ENCODE measurements at regions not wholly inside any gene's neighbourhood (a gene's known extent, or its start where the extent isn't known, plus 50 kb on each side); places are given as distances from the start of the nearest gene placed in this dataset.

DNA sequence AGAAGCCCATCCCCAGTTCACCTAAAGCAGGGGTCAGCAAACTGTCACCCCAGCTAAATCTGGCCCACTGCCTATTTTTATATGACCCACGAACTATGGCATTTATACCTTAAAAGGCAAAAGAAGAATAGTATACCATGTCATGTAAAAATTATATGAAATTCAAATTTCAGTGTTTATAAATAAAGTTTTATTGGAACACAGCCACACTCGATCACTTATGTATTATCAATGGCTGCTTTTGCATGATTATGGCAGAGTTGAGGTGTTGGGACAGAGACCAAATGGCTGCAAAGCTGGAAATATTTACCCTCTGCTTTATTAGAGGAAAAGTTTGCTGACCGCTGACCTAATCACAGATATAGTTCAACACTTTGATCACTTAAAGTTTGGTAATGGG, 59.2 kb upstream of the GATB start:
- DNase-seq (ENCODE audit: low read depth): no peak
- no peak overlapping the region for H3K4me3 ChIP-seq (ENCODE audit: low read length)
- TF ChIP-seq, protein P1, sequence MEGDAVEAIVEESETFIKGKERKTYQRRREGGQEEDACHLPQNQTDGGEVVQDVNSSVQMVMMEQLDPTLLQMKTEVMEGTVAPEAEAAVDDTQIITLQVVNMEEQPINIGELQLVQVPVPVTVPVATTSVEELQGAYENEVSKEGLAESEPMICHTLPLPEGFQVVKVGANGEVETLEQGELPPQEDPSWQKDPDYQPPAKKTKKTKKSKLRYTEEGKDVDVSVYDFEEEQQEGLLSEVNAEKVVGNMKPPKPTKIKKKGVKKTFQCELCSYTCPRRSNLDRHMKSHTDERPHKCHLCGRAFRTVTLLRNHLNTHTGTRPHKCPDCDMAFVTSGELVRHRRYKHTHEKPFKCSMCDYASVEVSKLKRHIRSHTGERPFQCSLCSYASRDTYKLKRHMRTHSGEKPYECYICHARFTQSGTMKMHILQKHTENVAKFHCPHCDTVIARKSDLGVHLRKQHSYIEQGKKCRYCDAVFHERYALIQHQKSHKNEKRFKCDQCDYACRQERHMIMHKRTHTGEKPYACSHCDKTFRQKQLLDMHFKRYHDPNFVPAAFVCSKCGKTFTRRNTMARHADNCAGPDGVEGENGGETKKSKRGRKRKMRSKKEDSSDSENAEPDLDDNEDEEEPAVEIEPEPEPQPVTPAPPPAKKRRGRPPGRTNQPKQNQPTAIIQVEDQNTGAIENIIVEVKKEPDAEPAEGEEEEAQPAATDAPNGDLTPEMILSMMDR (IDR thresholded peaks at IDR 0.05; ENCODE audit: insufficient read depth, low read depth, low read length, missing control alignments): no peak

DNA sequence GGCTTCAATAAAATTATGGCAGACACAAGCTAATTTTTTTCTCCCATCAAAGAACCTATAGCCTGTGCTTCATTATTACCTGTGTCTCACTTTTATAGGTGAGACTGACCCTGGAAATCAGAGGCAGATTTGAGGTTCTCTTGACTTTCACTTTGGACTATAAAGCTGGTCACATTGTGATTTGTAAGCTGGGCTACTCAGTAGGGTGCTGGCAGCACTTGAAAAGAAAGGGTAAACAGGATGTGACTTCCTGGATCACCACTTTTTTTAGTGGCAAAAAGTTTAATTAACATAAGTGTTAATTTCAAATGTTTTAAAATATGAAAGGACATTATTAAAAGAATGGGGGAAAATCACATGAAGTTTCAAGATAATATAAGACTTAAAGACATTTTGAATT, 50.6 kb upstream of the GATB start:
- TF ChIP-seq, protein P1 (IDR thresholded peaks at IDR 0.05; ENCODE audit: insufficient read depth, low read depth, low read length, missing control alignments): no peak
- H3K4me3 ChIP-seq (ENCODE audit: low read length): no peak overlapping the region
- no peak for DNase-seq (ENCODE audit: low read depth)

Measured in epithelial cell of esophagus (primary cell).